ENCODE measurements at regions not wholly inside any gene's neighbourhood (a gene's known extent, or its start where the extent isn't known, plus 50 kb on each side); places are given as distances from the start of the nearest gene placed in this dataset.

DNA sequence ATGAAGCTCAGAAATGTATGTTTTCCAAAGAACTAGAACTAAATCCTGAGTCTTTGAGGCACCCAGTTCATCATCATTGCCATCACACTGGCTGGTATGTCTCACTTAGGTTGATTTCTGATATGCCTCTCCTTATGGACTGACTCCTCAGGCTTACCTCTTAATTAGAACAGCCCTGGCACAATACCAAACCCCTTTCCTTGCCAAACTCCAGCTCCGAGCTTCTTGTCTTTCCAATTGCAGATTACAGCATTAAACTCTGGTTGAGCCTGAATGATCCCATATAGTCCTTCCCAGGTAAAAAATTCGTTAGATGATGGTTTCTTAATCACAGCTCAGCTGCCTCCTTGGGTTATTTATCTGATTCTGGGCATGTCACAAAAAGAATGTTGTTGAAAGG is 66.3 kb downstream of the RTP4 start (continued):
- TF ChIP-seq CHD1 (IDR thresholded peaks at IDR 0.05; ENCODE audit: low read depth, low read length), result no peak

DNA sequence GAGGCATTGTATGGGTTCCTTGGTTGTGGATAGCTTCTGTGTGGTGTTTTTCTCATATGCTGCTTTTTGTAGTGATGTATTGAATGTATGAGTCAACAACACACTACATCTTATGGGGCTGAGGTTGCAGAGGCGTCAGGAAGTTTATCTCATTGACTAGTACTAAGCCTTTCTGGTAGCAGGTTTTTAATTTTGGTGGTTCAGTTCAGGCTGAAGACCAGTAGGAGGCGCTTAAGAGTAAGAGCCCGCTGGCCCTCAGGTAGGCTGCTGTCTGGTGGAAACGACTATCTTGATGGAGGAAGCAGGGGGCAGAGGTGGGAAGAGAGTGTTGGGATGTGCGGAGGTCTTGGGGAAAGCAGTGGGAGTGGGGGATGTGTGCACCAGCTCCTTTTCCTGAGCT is 62.4 kb downstream of the RTP4 start:
- H4K5ac ChIP-seq (ENCODE audit: insufficient read length, low read depth, low read length), result no peak overlapping the region
- peak in 1 of 2 experiments; percentile 72; a peak in 3 of 4 replicates for TF ChIP-seq RAD21 (IDR thresholded peaks at IDR 0.05 in 1 of 2, conservative IDR thresholded peaks at IDR 0.05 in 1 of 2; ENCODE audit: low read depth in 2 of 2, low read length in 2 of 2)
- no peak for TF ChIP-seq KDM5A (IDR thresholded peaks at IDR 0.05; ENCODE audit: low read length)
- TF ChIP-seq, protein P1, sequence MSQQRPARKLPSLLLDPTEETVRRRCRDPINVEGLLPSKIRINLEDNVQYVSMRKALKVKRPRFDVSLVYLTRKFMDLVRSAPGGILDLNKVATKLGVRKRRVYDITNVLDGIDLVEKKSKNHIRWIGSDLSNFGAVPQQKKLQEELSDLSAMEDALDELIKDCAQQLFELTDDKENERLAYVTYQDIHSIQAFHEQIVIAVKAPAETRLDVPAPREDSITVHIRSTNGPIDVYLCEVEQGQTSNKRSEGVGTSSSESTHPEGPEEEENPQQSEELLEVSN (IDR thresholded peaks at IDR 0.05), result no peak
- TF ChIP-seq CHD1 (IDR thresholded peaks at IDR 0.05; ENCODE audit: low read depth, low read length), result no peak
- TF ChIP-seq, protein P2, sequence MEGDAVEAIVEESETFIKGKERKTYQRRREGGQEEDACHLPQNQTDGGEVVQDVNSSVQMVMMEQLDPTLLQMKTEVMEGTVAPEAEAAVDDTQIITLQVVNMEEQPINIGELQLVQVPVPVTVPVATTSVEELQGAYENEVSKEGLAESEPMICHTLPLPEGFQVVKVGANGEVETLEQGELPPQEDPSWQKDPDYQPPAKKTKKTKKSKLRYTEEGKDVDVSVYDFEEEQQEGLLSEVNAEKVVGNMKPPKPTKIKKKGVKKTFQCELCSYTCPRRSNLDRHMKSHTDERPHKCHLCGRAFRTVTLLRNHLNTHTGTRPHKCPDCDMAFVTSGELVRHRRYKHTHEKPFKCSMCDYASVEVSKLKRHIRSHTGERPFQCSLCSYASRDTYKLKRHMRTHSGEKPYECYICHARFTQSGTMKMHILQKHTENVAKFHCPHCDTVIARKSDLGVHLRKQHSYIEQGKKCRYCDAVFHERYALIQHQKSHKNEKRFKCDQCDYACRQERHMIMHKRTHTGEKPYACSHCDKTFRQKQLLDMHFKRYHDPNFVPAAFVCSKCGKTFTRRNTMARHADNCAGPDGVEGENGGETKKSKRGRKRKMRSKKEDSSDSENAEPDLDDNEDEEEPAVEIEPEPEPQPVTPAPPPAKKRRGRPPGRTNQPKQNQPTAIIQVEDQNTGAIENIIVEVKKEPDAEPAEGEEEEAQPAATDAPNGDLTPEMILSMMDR (IDR thresholded peaks at IDR 0.05; ENCODE audit: control extremely low read depth in 1 of 3, insufficient read depth in 1 of 3, low read depth in 1 of 3, low read length in 3 of 3), result peak; percentile 17 to 58 (median 56)
- TF ChIP-seq SAP30 (IDR thresholded peaks at IDR 0.05; ENCODE audit: insufficient read depth, insufficient replicate concordance, low read length), result no peak
- TF ChIP-seq SIN3A (conservative IDR thresholded peaks at IDR 0.05 in 1 of 2, IDR thresholded peaks at IDR 0.05 in 1 of 2; ENCODE audit: low read depth in 1 of 2, low read length in 2 of 2), result no peak
- TF ChIP-seq GTF2F1 (IDR thresholded peaks at IDR 0.05; ENCODE audit: borderline replicate concordance, low read depth, low read length), result no peak

More for the DNA sequence above, 62.4 kb downstream of the RTP4 start:
- Histone ChIP-seq H3K9me3 (ENCODE audit: insufficient read depth in 2 of 2, low read depth in 1 of 2, low read length in 1 of 2) (no peaks in the 10 kb centered on the region), H3K23ac (ENCODE audit: insufficient read length) (no peak overlapping the region), H3K4me1 (replicated peaks in 1 of 4; ENCODE audit: control insufficient read depth in 3 of 4, insufficient read depth in 4 of 4, low read length in 3 of 4) (no peaks in the 10 kb centered on the region; a peak in 1 of 7 replicates), H3K4me3 (ENCODE audit: extremely low read depth in 1 of 4, insufficient read depth in 2 of 4, low read depth in 3 of 4, low read length in 4 of 4) (no peak overlapping the region), H4K20me1 (replicated peaks in 1 of 2; ENCODE audit: control insufficient read depth in 1 of 2, insufficient read depth in 2 of 2, low read length in 2 of 2) (no peaks in the 10 kb centered on the region), H3K56ac (replicated peaks; ENCODE audit: insufficient read length, low read depth, low read length) (no peak overlapping the region), H3K36me3 (ENCODE audit: control insufficient read depth in 2 of 4, insufficient read depth in 4 of 4, low read length in 3 of 4) (no peaks in the 10 kb centered on the region), H3K27me3 (replicated peaks in 1 of 4; ENCODE audit: control insufficient read depth in 3 of 4, extremely low read depth in 1 of 4, insufficient read depth in 3 of 4, low read length in 3 of 4) (no peaks in the 10 kb centered on the region), H3K27ac (ENCODE audit: low read depth, low read length) (no peak overlapping the region), H3K4me2 (ENCODE audit: insufficient read depth in 1 of 2, low read depth in 2 of 2, low read length in 2 of 2) (no peak overlapping the region), H4K91ac (replicated peaks; ENCODE audit: insufficient read length, low read length) (no peak overlapping the region), H2BK5ac (ENCODE audit: low read depth, low read length) (peak overlapping the region; percentile 24; the same call in 1 of the 2 replicates), H3K23me2 (ENCODE audit: low read depth, low read length) (no peaks in the 10 kb centered on the region), H3K14ac (ENCODE audit: insufficient read length) (no peak overlapping the region), H4K8ac (ENCODE audit: extremely low read depth, insufficient read depth, low read length) (no peak overlapping the region), H2BK15ac (ENCODE audit: low read length) (no peak overlapping the region), H3K4ac (replicated peaks; ENCODE audit: insufficient read length, low read depth, low read length) (no peak overlapping the region), H2AK5ac (ENCODE audit: low read depth, low read length) (no peak overlapping the region), H2BK20ac (ENCODE audit: low read length) (no peak overlapping the region), H2AFZ (ENCODE audit: low read length) (no peak overlapping the region), H3K9ac (replicated peaks in 1 of 4; ENCODE audit: extremely low read depth in 1 of 4, low read depth in 3 of 4, low read length in 3 of 4) (no peak overlapping the region), H3K79me2 (ENCODE audit: control insufficient read depth in 1 of 2, insufficient read depth in 2 of 2, low read length in 2 of 2) (no peaks in the 10 kb centered on the region), H3K18ac (ENCODE audit: extremely low read depth, low read length) (no peak overlapping the region), H2BK120ac (replicated peaks; ENCODE audit: low read depth, low read length) (no peak overlapping the region), H3K79me1 (ENCODE audit: low read depth, low read length) (no peaks in the 10 kb centered on the region), H2BK12ac (ENCODE audit: low read depth, low read length) (no peak overlapping the region)
- ChIA-PET CTCF (ENCODE audit: partially characterized antibody) (interaction anchor here (0.7 to 2.2 kb wide), 9 partner anchors 10 to 240 kb away, joined by 3 to 9 read pairs (median 4); partner anchors contain the start of gene SST), POLR2A (ENCODE audit: partially characterized antibody) (no interaction called here)
- FAIRE-seq, result peak; percentile 50
- no peak for DNase-seq (ENCODE audit: low read depth in 1 of 2, low spot score in 2 of 2)
- WGBS, 2 experiments (ENCODE audit: extremely low coverage in 1 of 2, insufficient coverage in 1 of 2, insufficient read length in 1 of 2, insufficient replicate concordance in 2 of 2, low coverage in 1 of 2, low lambda C conversion rate in 2 of 2, missing lambda C conversion rate in 1 of 2), result 83% methylated on average over 5 of the region's 5 CpGs; no CpG with 5 or more reads in 1 of the 2 experiments

Data from H1 (cell line).